UCSD-AML1 (cell line): ENCODE measurements at regions not wholly inside any gene's neighbourhood (a gene's known extent, or its start where the extent isn't known, plus 50 kb on each side); places are given as distances from the start of the nearest gene placed in this dataset.
"Not testable (repeated sequence)": the region's sequence is repeated elsewhere in the genome, so short reads cannot be mapped to it uniquely, and the experiment has no call there.

Source experiments
- DNase-seq: peaks from one replicate; lab custom pipeline; 2025; ENCODE audit not compliant: unreplicated experiment; lab: John Stamatoyannopoulos, UW

- DNase-seq: no peak
Measured at GRCh38 chr20:40634891-40635290, 54.1 kb downstream of the MAFB start.

- DNase-seq: no peak
Measured at GRCh38 chr20:40633123-40633850, 55.7 kb downstream of the MAFB start.

DNA sequence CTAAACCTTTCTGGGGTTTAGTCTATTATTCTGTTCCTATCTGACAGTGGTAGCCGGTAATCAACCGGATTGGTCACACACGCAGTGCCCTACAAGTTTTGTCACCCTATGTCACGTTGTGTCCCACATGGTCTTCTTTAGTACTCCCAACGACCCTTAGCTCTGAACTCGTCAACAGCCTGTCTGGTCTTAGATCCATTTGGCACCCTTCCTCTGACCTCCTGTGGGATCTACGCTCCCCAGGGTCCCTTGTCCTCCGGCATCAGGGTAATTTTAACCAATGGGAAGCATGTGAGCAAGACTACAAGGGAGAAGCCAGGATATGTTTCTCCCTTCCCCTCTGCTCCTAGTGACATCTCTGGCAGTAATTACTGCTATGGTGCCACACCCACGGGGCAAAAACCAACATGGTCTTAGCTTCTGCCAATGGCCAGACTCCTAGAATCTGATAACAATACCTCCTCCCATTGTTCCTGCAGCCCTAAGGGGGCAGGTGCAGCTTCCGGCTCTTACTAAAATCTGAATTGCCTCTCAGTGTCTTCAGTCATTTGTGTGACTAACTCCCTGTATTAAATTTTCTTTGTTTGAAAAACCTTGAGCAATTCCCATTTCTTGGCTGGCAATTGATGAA is 56.6 kb downstream of the MAFB start:
- DNase-seq: no peak

- no peak for DNase-seq
Measured at GRCh38 chr20:40631119-40631631, 57.9 kb downstream of the MAFB start.

DNA sequence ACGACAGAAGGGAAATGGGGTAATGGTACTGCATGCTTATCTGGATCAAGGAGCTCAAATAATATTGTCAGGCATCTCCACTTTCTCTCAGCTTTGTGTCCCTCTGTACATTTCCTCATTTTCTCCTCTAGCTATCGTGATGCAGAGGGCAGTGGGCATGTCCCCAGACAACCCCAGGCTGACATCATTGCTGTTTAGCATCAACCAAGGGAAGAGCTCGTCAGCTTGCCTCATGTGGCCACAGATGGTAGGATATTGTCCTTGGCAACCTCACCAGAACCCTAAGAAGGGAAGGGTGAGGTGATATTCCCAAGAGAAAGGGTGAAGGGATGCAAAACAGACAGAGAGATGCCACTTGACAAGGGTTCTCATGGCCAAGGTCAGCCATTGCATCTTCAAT is 58.3 kb downstream of the MAFB start:
- no peak for DNase-seq

- no peak for DNase-seq
Measured at GRCh38 chr20:40630099-40630498, 58.9 kb downstream of the MAFB start.

DNA sequence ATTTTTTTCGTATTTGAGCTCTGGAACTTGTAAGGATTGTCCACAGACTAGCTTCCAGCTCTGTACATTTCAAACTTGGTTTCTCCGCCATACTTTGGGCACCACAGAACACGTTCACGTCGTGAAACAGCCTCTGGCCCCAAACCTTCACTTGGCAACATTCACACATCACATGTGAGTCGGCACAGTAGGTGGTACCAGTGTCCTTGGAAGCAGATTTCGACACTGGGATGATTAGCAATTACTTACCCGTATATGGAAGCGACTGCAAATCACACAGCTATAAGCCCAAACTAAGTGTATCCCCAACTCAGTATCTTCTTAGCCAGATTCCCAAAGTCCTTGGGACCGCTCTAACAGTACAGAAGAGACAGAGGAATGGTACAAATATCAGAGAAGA is 60.2 kb downstream of the MAFB start:
- DNase-seq: no peak

- DNase-seq: not testable (repeated sequence)
Measured at GRCh38 chr20:40619053-40619452, 70.0 kb downstream of the MAFB start.

DNA sequence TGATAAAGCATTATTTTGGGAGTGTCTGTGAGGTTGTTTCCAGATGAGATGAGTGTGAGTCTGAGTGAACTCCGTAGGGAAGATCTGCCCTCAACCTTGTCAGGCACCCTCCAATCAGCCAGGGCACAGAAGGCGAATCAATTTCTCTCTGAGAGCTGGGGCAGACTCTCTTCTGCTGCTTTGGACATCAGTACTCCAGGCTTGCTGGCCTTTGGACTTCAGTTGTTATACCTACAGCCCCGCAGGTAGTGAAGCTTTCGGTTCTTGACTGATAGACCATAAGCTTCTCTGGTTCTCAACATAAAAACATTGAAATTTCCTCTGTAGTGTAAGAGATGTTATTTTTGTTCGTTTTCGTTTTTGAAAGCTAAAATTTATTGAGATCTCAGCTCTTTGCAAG is 71.4 kb downstream of the MAFB start:
- DNase-seq: no peak

GRCh38 chr20:40612837-40613236 is 76.2 kb downstream of the MAFB start:
- DNase-seq: no peak

DNA sequence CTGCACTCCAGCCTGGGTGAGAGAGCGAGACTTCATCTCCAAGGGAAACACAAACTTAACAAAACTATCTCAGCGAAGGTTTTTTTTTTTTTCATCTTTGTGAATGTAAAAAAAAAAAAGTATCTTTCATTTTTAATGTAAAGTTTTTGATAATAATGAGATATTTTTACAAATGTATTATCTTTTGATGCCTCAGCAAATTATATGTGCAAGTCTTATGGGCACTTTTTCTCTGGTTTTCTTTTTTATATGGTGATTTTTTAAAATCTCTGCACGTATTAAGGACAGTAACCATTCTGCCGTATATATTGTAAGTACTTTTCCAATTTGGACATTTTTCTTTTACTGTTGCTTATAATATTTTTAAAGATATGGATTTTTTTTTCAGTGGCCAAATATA is 76.8 kb downstream of the MAFB start:
- DNase-seq: no peak

DNA sequence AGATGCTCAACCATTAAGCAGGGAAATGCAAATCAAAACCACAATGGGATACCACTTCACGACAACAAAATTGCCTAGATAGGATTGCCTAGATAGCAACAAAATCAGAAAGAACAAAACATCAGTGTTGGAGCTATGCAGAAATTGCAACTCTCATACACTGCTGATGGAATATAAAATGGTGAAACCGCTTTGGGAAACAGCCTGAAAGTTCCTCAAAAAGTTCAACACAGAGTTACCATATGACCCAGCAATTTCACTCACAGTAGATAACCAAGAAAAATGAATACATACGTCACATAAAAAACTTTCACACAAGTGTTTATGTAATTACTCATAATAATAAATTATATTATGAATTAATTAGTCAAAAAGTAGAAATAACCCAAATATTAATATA is 78.3 kb downstream of the MAFB start:
- no peak for DNase-seq

GRCh38 chr20:40607927-40608326 is 81.1 kb downstream of the MAFB start:
- DNase-seq: no peak

DNA sequence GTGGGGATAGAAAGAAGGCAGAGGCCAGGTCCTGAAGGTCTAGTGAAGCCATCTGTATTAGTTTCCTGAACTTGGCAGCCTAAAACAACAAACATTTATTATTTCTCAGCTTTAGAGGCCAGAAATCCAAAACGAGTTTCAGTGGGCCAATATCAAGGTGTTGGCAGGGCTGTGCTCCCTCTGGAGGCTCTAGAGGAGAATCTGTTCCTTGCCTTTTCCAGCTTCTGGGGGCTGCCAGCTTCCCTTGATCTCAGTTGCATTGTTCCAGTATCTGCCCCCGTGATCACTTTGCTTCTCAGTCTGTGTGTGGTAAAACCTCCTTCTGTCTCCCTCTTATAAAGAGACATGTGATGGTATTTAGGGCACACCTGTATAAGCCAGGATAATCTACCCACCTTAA is 82.4 kb downstream of the MAFB start:
- DNase-seq: no peak

DNA sequence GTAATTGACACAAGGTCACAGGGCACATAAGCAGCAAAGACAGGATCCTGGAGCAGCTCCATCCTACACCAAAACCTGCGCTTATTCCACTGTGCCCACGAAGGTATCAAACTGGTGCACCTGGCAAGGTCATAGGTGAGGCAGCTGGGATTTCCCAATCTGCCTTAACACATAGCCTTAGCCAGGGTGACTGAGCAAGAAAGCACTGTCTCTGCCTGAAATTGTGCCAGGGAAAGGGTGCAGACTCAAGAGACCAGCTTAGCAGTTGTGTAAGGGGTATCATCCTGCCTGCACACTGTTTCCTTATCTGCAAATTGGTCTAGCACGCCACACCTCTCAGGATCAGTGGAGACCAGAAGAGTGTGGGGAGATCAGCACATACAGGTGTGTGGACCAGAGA is 82.8 kb downstream of the MAFB start:
- no peak for DNase-seq

- no peak for DNase-seq
Measured at GRCh38 chr20:40604416-40604815, 84.6 kb downstream of the MAFB start.

- no peak for DNase-seq
Measured at GRCh38 chr20:40603057-40603651, 85.9 kb downstream of the MAFB start.

GRCh38 chr20:40602381-40602780 is 86.7 kb downstream of the MAFB start:
- DNase-seq: no peak

DNA sequence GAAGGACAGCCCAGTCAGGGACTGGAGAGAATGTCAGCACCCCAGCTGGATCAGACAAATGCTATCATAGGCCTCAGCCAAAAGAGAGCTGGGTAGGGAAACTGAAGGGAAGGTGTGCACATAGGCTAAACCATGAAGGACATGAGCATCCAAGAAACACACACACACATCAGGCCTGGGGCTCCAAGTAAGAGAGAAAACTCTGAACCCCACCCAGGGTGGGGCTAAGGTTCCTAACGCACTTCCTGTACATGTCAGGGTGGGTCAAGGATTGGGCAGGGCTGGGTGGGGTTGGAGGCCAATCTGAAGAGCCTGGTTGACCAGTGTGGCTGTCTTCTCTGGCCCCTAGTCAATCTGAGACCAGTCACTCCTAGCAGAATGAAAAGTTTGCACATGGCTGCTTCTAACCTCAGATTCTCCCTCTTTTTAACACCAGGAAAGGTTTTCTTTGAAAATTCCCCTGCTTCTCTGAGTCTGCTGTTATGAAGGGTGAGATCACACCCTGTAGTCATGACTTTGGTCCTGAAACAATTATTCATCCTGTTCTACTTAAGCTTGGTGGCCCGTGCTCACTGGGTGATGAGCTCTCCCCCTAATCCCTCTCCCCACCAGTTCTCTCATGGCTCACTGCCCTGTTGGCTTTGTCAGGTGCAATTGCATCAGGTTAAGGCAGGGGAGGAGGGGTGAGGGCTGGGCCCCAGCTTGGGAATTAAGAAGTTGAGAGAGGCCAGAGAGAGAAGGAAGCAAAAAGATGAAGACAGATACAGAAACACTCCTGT is 88.4 kb downstream of the MAFB start:
- no peak for DNase-seq

- DNase-seq: no peak
Measured at GRCh38 chr20:40599987-40600386, 89.0 kb downstream of the MAFB start.

GRCh38 chr20:40592941-40593340 is 96.1 kb downstream of the MAFB start:
- DNase-seq: no peak

DNA sequence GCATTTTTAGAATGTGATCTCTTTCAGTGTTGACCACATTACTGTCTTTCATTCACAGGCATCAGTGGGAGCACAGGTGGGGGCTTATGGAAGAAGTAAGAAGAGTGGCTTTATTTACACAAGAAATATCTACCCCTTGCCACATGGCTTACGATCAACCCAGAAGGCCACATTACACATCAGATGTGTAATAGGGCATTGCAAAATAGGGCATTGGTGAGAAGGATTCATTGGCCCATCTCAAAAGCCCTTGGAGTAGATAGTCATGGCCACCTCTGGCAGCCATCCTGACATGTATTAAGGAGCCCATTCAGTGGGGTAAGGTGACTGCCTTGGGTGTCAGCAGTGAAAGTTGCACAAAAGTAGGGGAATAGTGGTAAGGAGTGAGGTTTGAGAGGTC is 97.5 kb downstream of the MAFB start:
- DNase-seq: no peak
